ENCODE measurements at regions not wholly inside any gene's neighbourhood (a gene's known extent, or its start where the extent isn't known, plus 50 kb on each side); places are given as distances from the start of the nearest gene placed in this dataset.
"Not testable (repeated sequence)": the region's sequence is repeated elsewhere in the genome, so short reads cannot be mapped to it uniquely, and the experiment has no call there.

DNA sequence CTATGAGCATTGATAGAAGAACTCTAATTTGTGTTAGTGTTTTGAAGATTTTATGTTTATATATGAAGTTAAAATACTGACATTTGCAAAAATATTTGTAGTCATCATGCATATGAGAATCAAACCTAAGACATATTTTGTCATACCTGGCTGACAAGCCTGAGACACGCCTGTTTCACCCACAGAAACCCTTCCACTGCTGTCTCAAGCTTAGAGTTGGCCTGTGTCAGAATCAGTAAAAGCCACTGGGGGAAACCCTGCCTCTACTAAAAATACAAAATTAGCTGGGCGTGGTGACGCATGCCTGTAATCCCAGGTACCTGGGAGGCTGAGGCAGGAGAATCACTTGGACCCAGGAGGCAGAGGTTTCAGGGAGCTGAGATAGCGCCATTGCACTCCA, 218.0 kb upstream of the C1QTNF3 start:
- DNase-seq (ENCODE audit: low read depth in 2 of 2): not testable (repeated sequence)

- not testable (repeated sequence) for DNase-seq (ENCODE audit: low read depth in 2 of 2)
These were observed 223.1 kb upstream of the C1QTNF3 start for GRCh38 chr5:34266151-34266550.

- DNase-seq (ENCODE audit: low read depth in 2 of 2): not testable (repeated sequence)
These were observed 253.7 kb upstream of the C1QTNF3 start for GRCh38 chr5:34296759-34297158.

DNA sequence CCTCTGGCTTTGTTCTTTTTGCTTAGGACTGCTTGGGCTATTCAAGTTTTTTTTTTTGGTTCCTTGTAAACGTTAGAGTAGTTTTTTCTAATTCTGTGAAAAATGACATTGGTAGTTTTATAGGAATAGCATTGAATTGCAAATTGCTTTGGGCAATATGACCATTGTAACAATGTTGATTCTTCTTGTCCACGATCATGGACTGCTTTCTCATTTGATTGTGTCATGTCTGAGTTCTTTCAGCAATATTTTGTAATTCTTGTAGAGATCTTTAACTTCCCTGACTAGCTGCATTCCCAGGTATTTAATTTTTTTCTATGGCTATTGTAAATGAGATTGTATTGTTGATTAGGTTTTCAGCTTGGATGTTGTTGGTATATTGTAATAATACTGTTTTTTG, 286.2 kb upstream of the C1QTNF3 start:
- not testable (repeated sequence) for DNase-seq (ENCODE audit: low read depth in 2 of 2)

GRCh38 chr5:34329611-34330108, 286.6 kb upstream of the C1QTNF3 start:
- DNase-seq (ENCODE audit: low read depth in 2 of 2): not testable (repeated sequence)

- DNase-seq (ENCODE audit: low read depth in 2 of 2): not testable (repeated sequence)
These were observed 289.0 kb upstream of the C1QTNF3 start for GRCh38 chr5:34331928-34332454.

GRCh38 chr5:34339408-34340001, 296.5 kb upstream of the C1QTNF3 start:
- not testable (repeated sequence) for DNase-seq (ENCODE audit: low read depth in 2 of 2)

DNA sequence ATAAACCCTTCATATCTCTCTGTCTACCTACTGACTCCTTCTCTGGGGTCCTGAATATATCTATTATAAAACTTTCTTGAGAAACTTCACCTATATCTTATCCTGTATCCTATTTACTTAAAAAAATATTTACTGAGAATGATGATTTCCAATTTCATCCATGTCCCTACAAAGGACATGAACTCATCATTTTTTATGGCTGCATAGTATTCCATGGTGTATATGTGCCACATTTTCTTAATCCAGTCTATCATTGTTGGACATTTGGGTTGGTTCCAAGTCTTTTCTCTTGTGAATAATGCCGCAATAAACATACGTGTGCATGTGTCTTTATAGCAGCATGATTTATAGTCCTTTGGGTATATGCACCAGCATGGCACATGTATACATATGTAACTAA, 301.7 kb upstream of the RAI14 start:
- not testable (repeated sequence) for DNase-seq (ENCODE audit: low read depth in 2 of 2)

GRCh38 chr5:34371417-34371816, 284.7 kb upstream of the RAI14 start:
- not testable (repeated sequence) for DNase-seq (ENCODE audit: low read depth in 2 of 2)

GRCh38 chr5:34371817-34372216, 284.3 kb upstream of the RAI14 start:
- DNase-seq (ENCODE audit: low read depth in 2 of 2): not testable (repeated sequence)

- not testable (repeated sequence) for DNase-seq (ENCODE audit: low read depth in 2 of 2)
These were observed 283.4 kb upstream of the RAI14 start for GRCh38 chr5:34372739-34373138.

GRCh38 chr5:34377651-34378050, 278.5 kb upstream of the RAI14 start:
- not testable (repeated sequence) for DNase-seq (ENCODE audit: low read depth in 2 of 2)

GRCh38 chr5:34378498-34378897, 277.6 kb upstream of the RAI14 start:
- DNase-seq (ENCODE audit: low read depth in 2 of 2): not testable (repeated sequence)

DNA sequence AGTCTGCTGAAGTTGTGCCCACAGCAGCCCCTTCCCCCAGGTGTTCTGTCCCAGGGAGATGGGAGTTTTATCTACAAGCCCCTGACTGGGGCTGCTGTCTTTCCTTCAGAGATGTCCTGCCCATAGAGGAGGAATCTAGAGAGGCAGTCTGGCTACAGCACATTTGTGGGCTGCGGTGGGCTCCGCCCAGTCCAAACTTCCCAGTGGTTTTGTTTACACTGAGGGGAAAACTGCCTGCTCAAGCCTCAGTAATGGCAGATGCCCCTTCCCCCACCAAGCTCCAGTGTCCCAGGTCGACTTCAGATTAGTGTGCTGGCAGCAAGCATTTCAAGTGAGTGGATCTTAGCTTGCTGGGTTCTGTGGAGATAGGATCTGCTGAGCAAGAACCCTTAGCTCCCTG, 267.4 kb upstream of the RAI14 start:
- not testable (repeated sequence) for DNase-seq (ENCODE audit: low read depth in 2 of 2)

DNA sequence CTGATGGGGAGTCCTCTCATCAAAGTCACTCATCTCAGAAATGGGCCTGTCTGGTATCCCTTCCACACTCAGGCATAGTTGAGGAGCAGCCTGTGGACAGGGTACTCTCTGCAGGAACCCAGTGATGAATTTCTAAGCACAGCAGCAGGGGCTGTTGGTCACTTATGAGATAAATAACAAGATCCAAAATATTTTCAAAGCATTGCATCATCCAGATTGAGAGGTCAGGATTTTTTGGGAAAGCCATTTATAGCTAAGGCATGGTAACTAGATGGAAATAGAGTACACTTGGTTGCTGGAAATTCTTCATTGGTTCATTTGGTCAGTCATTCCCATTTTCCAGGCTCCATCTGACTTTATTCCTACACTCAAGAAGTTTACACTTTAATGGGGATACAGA, 246.8 kb upstream of the RAI14 start:
- DNase-seq (ENCODE audit: low read depth in 2 of 2): no peak

GRCh38 chr5:34410411-34411139, 245.6 kb upstream of the RAI14 start:
- DNase-seq (ENCODE audit: low read depth in 2 of 2): no peak

DNA sequence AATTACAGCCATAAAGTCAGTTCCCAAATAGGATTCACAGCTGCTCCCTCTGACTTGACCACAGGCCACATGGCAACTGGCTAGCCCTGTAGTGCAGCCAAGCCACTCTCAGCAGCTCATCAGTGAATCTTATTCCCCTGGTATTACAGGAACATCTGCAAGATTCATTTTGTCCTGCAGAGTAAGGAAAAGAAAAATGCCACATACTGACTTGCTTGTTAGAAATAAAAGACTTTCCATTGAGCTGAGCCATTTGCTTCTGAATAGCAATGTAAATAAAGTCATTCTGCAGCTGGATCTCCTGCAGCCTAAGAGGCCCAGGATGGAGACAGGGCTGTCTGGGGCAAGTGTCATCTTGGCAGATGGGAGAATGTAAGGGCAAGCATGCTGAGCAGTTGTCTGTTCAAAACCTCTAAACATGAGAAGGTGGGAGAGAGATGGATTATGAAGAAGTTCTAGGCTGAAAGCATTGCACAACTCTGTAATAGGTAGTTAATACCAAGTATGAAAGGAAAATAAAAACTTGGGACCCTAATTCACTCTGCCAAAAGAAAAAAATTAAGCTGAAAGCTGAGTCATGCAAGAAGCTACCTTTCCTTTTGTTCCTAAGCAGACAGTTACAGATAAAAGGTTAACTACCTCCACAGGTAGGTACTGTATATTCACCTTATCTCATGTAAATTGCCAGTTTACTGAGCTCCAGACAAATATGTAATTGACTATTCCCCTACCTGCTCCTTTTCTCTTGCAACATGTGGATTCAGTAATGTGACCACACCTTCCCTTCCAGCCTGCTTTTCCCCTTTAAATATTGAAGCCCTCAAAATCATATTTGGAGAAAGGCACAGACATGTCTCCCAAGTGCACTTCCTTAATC, 244.4 kb upstream of the RAI14 start:
- DNase-seq (ENCODE audit: low read depth in 2 of 2): no peak

- no peak for DNase-seq (ENCODE audit: low read depth in 2 of 2)
These were observed 243.4 kb upstream of the RAI14 start for GRCh38 chr5:34412736-34413135.

DNA sequence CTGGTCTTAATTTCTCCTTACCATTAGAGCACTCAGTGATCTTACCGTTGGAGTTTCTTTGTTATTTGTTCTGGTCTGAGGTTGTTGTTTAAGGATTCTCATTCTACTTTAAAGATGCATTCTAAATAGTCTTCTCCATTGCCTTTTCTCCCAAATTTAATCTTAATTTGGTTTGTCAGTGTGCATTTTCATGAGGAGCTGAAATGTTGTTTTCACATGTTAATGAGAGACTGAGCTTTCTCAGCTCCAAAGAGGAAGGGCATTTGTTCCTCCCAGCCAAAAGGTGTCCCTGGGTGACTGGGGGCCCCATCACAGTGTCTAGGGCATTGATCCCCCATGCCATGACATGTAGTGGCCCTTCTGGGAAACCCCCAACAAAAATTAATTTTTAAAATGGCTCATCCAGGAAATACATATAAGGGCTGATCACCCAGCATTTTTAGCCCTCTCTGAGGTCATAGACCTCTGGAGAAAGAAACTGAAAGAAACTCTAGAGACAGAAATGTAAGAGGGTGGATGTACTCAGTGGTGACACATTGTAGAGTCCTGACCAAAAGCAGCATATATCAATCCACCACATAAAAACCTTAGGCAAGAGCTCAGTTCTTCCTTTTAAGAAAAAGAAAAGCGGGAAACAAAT, 240.4 kb upstream of the RAI14 start:
- no peak for DNase-seq (ENCODE audit: low read depth in 2 of 2)

GRCh38 chr5:34416501-34417008, 239.6 kb upstream of the RAI14 start:
- no peak for DNase-seq (ENCODE audit: low read depth in 2 of 2)

- DNase-seq (ENCODE audit: low read depth in 2 of 2): not testable (repeated sequence)
These were observed 235.9 kb upstream of the RAI14 start for GRCh38 chr5:34420191-34420590.

All from dermis microvascular lymphatic vessel endothelial cell (primary cell).